Epithelial cell of prostate (primary cell): ENCODE measurements at regions not wholly inside any gene's neighbourhood (a gene's known extent, or its start where the extent isn't known, plus 50 kb on each side); places are given as distances from the start of the nearest gene placed in this dataset.

Source experiments
- DNase-seq: peaks from one replicate; pipeline ENCODE4 v3.0.0-alpha.2; 2011; ENCODE audit warnings: low read depth, low spot score
- H3K27ac ChIP-seq: fragments of 450-650 bp; 2 replicates; pipeline ENCODE4 v1.5.1; 2017; ENCODE audit warnings: mild to moderate bottlenecking

DNA sequence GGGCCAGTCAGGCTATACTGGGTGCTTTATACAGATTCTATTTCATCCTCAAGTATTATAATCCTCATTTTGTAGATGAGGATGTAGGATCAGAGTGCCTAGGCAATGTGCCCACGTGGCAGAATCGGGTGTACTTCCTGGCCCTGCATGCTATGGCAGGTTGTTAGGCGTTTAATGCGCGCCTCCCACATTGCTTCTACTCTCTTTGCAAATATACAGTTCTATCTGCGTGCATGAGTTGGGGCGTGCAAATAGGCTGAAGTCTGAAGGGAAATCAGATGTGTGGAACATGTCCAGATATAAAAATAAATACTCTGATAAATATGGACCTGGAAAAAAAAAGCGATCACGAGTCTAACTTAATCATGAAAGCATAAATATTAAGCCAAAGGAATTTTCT is 194.7 kb upstream of the FMN2 start:
- no peak overlapping the region for H3K27ac ChIP-seq
- no peak for DNase-seq

DNA sequence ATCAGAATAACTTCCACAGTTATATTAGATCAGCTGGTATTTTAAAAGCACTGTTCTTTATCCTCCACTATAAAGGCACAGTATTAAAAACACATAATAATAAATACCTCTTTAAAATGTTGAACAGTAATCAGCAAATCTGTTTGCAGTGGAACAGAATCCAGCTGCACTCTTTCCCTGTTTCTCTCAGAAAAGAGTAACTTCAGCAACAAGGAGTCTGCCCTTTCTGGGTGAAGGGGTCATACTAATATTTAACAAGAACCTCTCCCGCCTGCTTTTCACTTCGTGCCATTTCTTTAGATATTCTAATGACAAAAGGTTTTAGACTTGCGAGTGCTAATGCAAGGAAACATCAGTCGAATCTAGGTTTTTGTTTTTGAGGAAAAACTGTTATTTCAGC is 194.2 kb upstream of the FMN2 start:
- H3K27ac ChIP-seq = no peak overlapping the region
- DNase-seq = no peak

DNA sequence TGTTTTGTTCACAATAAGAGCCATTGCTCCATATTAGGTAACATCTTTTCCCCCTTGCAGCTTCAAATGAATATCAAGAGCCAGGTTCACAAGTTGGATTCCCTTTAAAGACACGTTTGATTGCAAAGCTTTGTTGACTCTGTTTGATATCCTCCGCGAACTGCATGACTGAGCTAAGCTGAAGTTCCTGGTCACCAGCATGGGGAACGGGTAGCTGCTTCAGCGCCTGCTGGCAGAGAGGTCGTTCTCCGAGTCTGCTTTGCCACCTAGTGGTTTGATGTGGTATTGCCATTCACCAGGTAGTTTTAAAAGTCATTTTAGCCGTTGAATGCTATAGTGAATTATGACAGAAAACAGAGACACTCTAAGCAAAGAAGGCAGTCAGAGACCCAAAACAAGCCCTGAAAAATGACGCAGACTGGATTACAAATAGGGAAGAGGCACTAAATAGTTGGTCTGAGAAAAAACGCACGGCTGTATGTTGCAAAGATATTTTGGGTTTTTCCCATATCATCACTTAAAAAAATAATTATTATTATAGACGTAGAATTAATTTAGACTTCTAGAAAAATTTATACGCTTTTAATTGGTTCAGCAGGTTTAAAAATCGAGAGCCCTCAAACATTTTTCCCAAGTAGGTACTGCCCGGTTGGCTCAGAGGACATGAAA is 193.5 kb upstream of the FMN2 start:
- H3K27ac ChIP-seq = no peak overlapping the region
- DNase-seq = peak; percentile 36

DNA sequence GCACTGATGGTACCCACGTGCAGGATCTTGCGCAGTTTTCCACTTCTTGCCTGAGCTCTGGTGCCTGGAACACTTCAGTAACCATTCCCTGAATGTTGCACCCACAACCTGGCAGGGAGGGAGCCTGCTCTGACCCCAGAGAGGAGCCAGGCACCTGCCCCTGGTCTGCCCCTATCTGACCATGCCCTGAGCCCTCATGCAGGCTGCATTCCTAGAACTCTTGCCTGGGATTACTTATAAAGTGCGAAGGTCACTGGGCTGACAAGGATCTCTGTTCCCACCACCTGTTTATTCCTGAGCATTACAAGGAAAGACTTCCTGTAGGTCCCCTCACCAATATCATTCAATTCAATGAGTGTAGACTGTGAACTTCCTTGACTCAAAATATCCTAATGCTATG is 191.9 kb upstream of the FMN2 start:
- no peak for DNase-seq
- no peak overlapping the region for H3K27ac ChIP-seq

GRCh38 chr1:239906394-239906793 is 185.3 kb upstream of the FMN2 start:
- no peak for DNase-seq
- no peak overlapping the region for H3K27ac ChIP-seq

DNA sequence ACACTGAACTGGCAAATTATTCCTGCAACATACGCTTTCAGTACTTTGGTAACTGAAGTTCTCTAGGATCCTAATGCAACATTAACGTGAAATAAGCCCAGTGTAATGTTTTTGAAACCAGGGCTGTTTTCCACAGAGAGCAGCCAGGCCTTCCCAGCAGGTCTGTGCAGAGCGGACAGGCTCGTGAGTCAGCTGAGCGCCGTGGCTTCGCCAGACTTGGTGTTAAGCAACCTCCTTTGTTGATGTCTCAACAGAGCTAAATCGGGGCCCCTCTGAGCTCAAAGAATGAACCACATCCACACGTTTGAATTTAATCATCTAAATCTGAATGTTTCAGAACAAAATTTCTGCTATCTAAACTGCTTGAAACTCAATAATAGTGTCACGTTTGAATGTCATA is 181.8 kb upstream of the FMN2 start:
- DNase-seq = no peak
- no peak overlapping the region for H3K27ac ChIP-seq

- H3K27ac ChIP-seq = no peak overlapping the region
- DNase-seq = no peak
Measured at GRCh38 chr1:239912471-239912870, 179.2 kb upstream of the FMN2 start.

- DNase-seq = no peak
- no peak overlapping the region for H3K27ac ChIP-seq
Measured at GRCh38 chr1:239913141-239913585, 178.5 kb upstream of the FMN2 start.

GRCh38 chr1:239914751-239915231 is 176.9 kb upstream of the FMN2 start:
- no peak overlapping the region for H3K27ac ChIP-seq
- DNase-seq = peak; percentile 29

DNA sequence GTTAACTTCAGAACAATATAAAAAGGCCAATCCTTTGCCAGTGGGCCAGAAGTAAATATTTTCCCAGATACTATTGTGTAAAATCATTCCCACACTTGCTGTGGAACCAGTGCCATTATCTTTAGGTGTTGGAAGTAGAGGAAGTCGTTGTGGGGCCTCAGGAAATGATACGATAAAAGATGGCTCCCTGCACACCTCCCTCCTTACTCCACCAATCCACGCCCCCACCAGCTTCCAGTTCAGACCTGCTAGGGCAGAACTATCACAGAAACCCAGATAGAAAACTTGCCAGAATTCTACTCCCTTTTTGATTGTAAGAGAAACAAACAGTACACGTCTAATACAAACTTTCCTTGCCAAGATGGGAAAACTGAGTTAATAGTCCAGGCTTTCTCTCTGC is 173.0 kb upstream of the FMN2 start:
- no peak for DNase-seq
- H3K27ac ChIP-seq = no peak overlapping the region

GRCh38 chr1:239920214-239920613 is 171.5 kb upstream of the FMN2 start:
- H3K27ac ChIP-seq = no peak overlapping the region
- DNase-seq = no peak

- no peak for DNase-seq
- no peak overlapping the region for H3K27ac ChIP-seq
Measured at GRCh38 chr1:239922778-239923522, 168.7 kb upstream of the FMN2 start.

DNA sequence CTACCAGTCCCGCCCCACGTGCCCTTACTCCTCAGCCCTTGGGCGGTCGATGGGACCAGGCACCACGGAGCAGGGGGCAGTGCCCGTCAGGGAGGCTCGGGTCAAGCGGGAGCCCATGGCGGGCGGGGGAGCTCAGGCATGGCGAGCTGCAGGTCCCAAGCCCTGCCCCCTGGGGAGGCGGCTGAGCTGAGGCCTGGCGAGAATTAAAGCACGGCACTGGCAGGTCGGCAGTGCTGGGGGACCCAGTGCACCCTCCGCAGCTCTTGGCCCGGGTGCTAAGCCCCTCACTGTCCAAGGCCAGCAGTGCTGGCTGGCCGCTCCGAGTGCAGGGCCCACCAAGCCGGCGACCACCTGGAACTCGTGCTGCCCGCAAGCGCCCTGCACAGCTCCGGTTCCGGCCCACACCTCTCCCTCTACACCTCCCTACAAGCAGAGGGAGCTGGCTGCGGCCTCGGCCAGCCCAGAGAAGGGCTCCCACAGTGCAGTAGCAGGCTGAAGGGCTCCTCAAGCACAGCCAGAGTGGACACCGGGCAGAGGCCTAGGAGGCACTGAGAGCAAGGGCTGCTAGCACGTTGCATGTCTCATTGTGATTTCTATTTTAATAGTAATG is 166.8 kb upstream of the FMN2 start:
- no peak overlapping the region for H3K27ac ChIP-seq
- no peak for DNase-seq

- no peak for DNase-seq
Measured at GRCh38 chr1:239926184-239926583, 165.5 kb upstream of the FMN2 start.

DNA sequence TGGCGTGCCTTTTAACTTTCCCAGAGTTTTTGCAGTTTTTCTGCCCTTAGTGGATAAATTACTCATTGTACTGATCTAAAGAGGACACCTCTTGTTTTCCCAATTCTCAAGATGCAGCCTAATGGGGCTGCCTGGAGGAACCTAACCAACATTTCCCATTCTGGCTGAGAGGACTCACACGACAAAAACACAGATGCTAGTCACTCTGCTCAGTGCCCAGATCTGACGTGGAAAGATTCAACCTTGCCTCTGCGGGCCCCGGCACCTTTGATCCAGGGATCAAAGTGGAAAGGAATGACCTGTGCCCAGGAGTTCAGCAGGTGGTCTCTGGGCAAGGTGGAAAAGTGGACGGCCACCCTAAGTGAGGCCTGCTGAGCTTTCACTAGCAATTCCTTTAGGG is 162.4 kb upstream of the FMN2 start:
- DNase-seq = no peak
- H3K27ac ChIP-seq = no peak overlapping the region

More at GRCh38 chr1:239926184-239926583, 165.5 kb upstream of the FMN2 start:
- H3K27ac ChIP-seq = no peak overlapping the region

GRCh38 chr1:239930686-239931262 is 160.9 kb upstream of the FMN2 start:
- DNase-seq = no peak
- no peak overlapping the region for H3K27ac ChIP-seq

DNA sequence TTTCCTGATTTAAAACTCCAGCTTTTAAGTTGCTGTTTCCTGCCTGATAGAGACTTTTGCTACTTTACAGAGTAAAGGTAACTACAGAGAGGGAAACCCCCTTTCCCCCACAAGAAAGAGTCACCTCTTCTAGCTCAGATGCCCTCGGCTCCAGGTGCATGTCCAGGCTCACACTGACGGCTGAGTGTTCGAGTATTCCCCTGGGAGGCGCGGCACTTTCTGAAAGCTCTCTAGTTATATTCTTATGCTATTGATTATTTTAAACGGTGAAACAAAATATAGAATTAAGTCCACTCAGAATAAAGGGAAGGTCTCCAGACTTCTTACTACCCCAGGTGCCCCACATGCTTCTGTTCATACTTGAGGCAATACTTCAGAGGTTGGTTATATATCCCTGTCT is 160.3 kb upstream of the FMN2 start:
- no peak overlapping the region for H3K27ac ChIP-seq
- DNase-seq = no peak

DNA sequence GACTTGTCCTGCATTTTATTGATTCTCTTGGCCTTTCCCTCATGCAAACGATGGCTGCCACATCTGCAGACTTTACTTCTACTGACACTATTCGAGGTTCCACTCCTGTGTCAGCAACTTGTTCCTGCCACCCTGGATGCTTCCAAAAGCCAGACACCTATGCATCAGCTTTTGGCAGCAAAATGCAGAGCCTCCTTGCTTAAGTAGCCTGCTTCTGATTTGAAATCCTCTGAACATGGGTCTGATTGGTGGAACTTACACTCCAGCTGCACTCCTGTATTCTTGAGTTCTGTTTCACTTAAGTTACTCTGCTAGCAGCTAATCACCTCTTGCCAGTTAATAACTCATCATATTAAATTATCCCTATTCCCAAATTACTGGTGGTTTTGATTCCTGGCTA is 152.1 kb upstream of the FMN2 start:
- no peak for DNase-seq
- H3K27ac ChIP-seq = no peak overlapping the region

GRCh38 chr1:239943761-239944160 is 147.9 kb upstream of the FMN2 start:
- DNase-seq = no peak
- no peak overlapping the region for H3K27ac ChIP-seq

DNA sequence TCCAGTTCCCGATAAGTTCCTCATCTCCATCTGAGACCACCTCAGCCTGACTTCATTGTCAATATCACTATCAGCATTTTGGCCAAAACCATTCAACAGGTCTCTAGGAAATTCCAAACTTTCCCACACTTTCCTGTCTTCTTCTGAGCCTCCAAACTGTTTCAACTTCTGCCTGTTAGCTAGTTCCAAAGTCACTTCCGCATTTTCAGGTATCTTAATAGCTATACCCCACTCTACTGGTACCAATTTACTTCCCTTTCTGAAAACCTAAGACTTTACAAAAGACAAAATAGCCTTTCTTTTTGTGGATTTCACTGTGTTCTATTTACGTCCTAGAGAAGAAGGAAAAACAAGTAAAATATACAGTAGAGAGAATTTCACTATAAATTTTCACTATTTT is 147.0 kb upstream of the FMN2 start:
- no peak overlapping the region for H3K27ac ChIP-seq
- DNase-seq = no peak

DNA sequence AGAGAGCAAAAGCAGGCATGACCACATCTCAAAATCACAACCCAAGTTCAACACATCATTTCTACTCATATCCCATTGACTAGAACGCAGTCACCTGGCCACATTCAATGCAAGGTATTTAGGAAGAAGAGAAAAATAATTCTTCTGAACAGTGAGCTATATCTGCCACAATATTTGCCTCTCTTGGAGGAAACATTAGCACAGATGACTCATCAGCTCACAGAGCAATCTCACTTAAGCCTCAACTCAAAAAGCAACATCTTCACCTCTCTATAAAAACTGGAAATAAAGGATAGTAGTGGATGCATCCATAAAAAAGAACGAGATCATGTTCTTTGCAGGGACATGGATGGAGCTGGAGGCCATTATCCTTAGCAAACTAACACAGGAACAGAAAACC is 143.9 kb upstream of the FMN2 start:
- H3K27ac ChIP-seq = no peak overlapping the region
- DNase-seq = no peak
